Karpas-422 (cell line): ENCODE measurements at regions not wholly inside any gene's neighbourhood (a gene's known extent, or its start where the extent isn't known, plus 50 kb on each side); places are given as distances from the start of the nearest gene placed in this dataset.

Experiments used
- DNase-seq: peaks from one replicate; pipeline ENCODE4 v3.0.0-alpha.2; 2015
- H2AFZ ChIP-seq: fragments of 200-600 bp; sonication (generic); 2 replicates; pipeline ENCODE4 v1.6.1; 2014; ENCODE audit warnings: antibody characterized with exemption, low read length, mixed read lengths
- H3K27ac ChIP-seq: fragments of 200-600 bp; sonication (generic); 2 replicates; pipeline ENCODE4 v1.5.1; 2014; ENCODE audit warnings: mild to moderate bottlenecking, low read length, moderate library complexity
- H3K27me3 ChIP-seq: fragments of 200-600 bp; sonication (generic); 2 replicates; pipeline ENCODE4 v1.6.1; 2014; ENCODE audit warnings: low read length, mixed read lengths
- H3K36me3 ChIP-seq: fragments of 200-600 bp; sonication (generic); 2 replicates; pipeline ENCODE4 v1.6.1; 2014; ENCODE audit warnings: low read length, mixed read lengths; ENCODE audit not compliant: insufficient read depth
- H3K4me1 ChIP-seq: fragments of 200-600 bp; sonication (generic); 2 replicates; pipeline ENCODE4 v1.6.1; 2014; ENCODE audit warnings: mild to moderate bottlenecking, low read length, mixed read lengths
- H3K4me2 ChIP-seq: fragments of 200-600 bp; sonication (generic); 2 replicates; pipeline ENCODE4 v1.6.1; 2014; ENCODE audit warnings: low read length, low read depth, mild to moderate bottlenecking; ENCODE audit not compliant: poor library complexity, severe bottlenecking
- H3K4me3 ChIP-seq: fragments of 200-600 bp; sonication (generic); 2 replicates; pipeline ENCODE4 v1.5.1; 2014; ENCODE audit warnings: mild to moderate bottlenecking, antibody characterized with exemption, low read length, mixed read lengths
- H3K79me2 ChIP-seq: fragments of 200-600 bp; sonication (generic); 2 replicates; pipeline ENCODE4 v1.6.1; 2014; ENCODE audit warnings: mild to moderate bottlenecking, low read length, mixed read lengths
- H3K9ac ChIP-seq: fragments of 200-600 bp; sonication (generic); 2 replicates; pipeline ENCODE4 v1.6.0; 2014; ENCODE audit warnings: low read length
- H3K9me2 ChIP-seq: fragments of 200-600 bp; sonication (generic), shearing (Covaris generic); replicated peaks from 2 replicates; pipeline ENCODE4 v1.6.0; 2014; ENCODE audit warnings: mild to moderate bottlenecking, low read length, moderate library complexity; ENCODE audit not compliant: insufficient read depth
- H3K9me3 ChIP-seq: fragments of 300-700, 200-600 bp; sonication (generic); 2 replicates; pipeline ENCODE4 v1.6.1; 2014; ENCODE audit warnings: low read length, mixed read lengths
- H4K20me1 ChIP-seq: fragments of 200-600 bp; sonication (generic); 2 replicates; pipeline ENCODE4 v1.6.1; 2014; ENCODE audit warnings: mild to moderate bottlenecking, antibody characterized with exemption, low read length, low read depth; ENCODE audit not compliant: insufficient read depth

GRCh38 chr18:78685250-78685979 lies 294.2 kb upstream of the SALL3 start:
- H3K4me3 ChIP-seq: no peak overlapping the region
- no peak overlapping the region for H3K4me2 ChIP-seq
- no peak overlapping the region for H2AFZ ChIP-seq
- H3K79me2 ChIP-seq: no peaks in the 10 kb centered on the region
- H4K20me1 ChIP-seq: no peaks in the 10 kb centered on the region
- H3K27me3 ChIP-seq: no peaks in the 10 kb centered on the region
- no peaks in the 10 kb centered on the region for H3K36me3 ChIP-seq
- H3K27ac ChIP-seq: no peak overlapping the region
- no peak overlapping the region for H3K9ac ChIP-seq
- no peak for DNase-seq
- no peaks in the 10 kb centered on the region for H3K9me2 ChIP-seq
- no peaks in the 10 kb centered on the region for H3K4me1 ChIP-seq
- H3K9me3 ChIP-seq: no peaks in the 10 kb centered on the region

- H3K9me3 ChIP-seq: no peaks in the 10 kb centered on the region
Observed at GRCh38 chr18:78685980-78686530, 293.6 kb upstream of the SALL3 start.

DNA sequence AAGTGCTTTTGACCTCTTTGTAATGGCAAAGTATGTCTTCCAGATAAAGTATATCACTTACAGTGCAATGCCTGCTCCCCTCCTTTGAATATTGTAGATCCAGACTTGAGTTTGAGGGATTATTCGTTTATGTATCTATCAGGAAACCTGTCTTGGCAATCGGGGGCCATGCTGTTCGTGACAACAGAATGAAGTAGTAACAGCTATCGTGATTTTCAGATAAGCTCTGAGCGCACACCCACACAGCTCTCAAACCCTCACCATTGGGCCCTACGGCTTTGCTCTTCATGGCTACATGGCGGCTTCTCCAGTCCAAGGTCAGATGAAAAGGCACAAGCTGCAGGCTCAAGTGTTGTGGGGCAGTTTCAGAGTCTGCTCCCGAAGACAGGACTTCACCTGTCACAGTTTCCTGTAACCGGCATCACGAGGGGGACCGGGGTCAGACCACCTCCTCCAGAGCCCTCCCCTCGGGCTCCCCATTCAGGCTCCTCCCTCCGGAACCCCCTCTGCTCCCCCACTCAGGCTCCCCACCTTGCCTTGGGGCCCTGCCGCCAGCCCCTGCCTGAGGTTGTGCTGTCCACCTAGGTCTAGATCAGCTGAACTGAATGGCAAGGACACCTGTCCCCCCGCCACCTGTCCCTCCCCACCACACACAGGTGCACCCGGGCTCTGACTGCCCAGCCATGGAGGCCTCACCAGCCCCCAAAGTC lies 292.5 kb upstream of the SALL3 start:
- H2AFZ ChIP-seq: no peak overlapping the region
- H3K27ac ChIP-seq: no peak overlapping the region
- no peaks in the 10 kb centered on the region for H3K9me2 ChIP-seq
- no peaks in the 10 kb centered on the region for H3K79me2 ChIP-seq
- no peaks in the 10 kb centered on the region for H3K9me3 ChIP-seq
- H3K4me1 ChIP-seq: no peaks in the 10 kb centered on the region
- no peak for DNase-seq
- no peak overlapping the region for H3K4me2 ChIP-seq
- no peaks in the 10 kb centered on the region for H4K20me1 ChIP-seq
- H3K27me3 ChIP-seq: no peaks in the 10 kb centered on the region
- no peaks in the 10 kb centered on the region for H3K36me3 ChIP-seq
- H3K9ac ChIP-seq: no peak overlapping the region
- H3K4me3 ChIP-seq: no peak overlapping the region

More at GRCh38 chr18:78685980-78686530, 293.6 kb upstream of the SALL3 start:
- H3K27ac ChIP-seq: no peak overlapping the region
- H3K27me3 ChIP-seq: no peaks in the 10 kb centered on the region
- no peak overlapping the region for H3K4me2 ChIP-seq
- DNase-seq: no peak
- H2AFZ ChIP-seq: no peak overlapping the region
- no peaks in the 10 kb centered on the region for H3K36me3 ChIP-seq
- H3K79me2 ChIP-seq: no peaks in the 10 kb centered on the region
- H3K9ac ChIP-seq: no peak overlapping the region
- no peaks in the 10 kb centered on the region for H3K9me2 ChIP-seq
- H4K20me1 ChIP-seq: no peaks in the 10 kb centered on the region
- no peak overlapping the region for H3K4me3 ChIP-seq
- H3K4me1 ChIP-seq: no peaks in the 10 kb centered on the region

- Histone ChIP-seq H3K9ac (no peak overlapping the region), H2AFZ (no peak overlapping the region), H3K36me3 (no peaks in the 10 kb centered on the region), H3K4me2 (no peak overlapping the region), H3K9me2 (no peaks in the 10 kb centered on the region), H3K4me1 (no peaks in the 10 kb centered on the region), H3K9me3 (no peaks in the 10 kb centered on the region), H3K79me2 (no peaks in the 10 kb centered on the region), H4K20me1 (no peaks in the 10 kb centered on the region), H3K27me3 (no peaks in the 10 kb centered on the region), H3K27ac (no peak overlapping the region), H3K4me3 (no peak overlapping the region)
- no peak for DNase-seq
Observed at GRCh38 chr18:78687736-78688135, 291.9 kb upstream of the SALL3 start.

DNA sequence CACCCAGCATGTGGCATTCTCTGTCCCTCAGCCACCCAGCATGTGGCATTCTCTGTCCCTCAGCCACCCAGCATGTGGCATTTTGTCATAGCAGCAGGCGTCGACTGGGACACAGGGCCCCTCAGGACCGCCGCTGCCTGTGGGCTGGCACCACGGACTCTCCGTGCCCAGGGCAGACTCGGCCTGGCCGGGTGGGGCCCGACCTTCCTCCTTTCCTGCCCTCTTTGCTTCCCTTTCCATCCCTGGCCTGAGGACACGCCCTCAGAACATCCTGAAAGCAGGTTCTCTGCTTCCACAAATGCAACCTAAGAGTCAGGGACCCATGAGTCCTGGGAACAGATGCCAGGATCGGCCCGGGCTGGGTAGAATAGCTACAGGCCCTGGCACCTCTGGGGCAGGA lies 291.4 kb upstream of the SALL3 start:
- no peaks in the 10 kb centered on the region for H3K9me2 ChIP-seq
- H3K4me1 ChIP-seq: no peaks in the 10 kb centered on the region
- no peak overlapping the region for H3K9ac ChIP-seq
- no peak overlapping the region for H2AFZ ChIP-seq
- no peaks in the 10 kb centered on the region for H3K27me3 ChIP-seq
- no peaks in the 10 kb centered on the region for H3K79me2 ChIP-seq
- no peak overlapping the region for H3K4me2 ChIP-seq
- H4K20me1 ChIP-seq: no peaks in the 10 kb centered on the region
- no peak overlapping the region for H3K27ac ChIP-seq
- no peaks in the 10 kb centered on the region for H3K9me3 ChIP-seq
- no peaks in the 10 kb centered on the region for H3K36me3 ChIP-seq
- DNase-seq: no peak
- no peak overlapping the region for H3K4me3 ChIP-seq

DNA sequence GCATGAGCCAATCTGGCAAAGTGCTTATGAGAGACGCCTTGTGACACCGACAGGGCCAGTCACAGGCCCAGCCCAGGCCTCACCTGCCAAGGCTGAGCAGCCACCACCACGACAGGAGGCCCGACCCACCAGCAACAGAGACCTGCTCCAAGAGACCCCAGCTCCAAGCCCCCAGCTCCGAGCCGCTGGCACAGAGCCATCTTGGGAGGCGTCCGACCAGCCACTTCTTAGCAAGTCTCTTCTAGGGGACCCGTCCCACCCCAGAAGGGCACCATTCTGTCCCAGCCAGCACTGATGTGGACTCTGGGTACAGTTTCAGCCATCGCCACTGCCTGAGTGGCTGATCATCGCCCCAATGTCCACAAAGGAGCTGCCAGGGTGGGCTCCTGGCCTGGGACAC lies 290.7 kb upstream of the SALL3 start:
- no peak overlapping the region for H3K27ac ChIP-seq
- no peaks in the 10 kb centered on the region for H3K9me2 ChIP-seq
- no peak overlapping the region for H3K4me3 ChIP-seq
- DNase-seq: no peak
- H3K4me2 ChIP-seq: no peak overlapping the region
- no peaks in the 10 kb centered on the region for H4K20me1 ChIP-seq
- H3K79me2 ChIP-seq: no peaks in the 10 kb centered on the region
- H3K9ac ChIP-seq: no peak overlapping the region
- no peak overlapping the region for H2AFZ ChIP-seq
- no peaks in the 10 kb centered on the region for H3K27me3 ChIP-seq
- no peaks in the 10 kb centered on the region for H3K9me3 ChIP-seq
- no peaks in the 10 kb centered on the region for H3K4me1 ChIP-seq
- no peaks in the 10 kb centered on the region for H3K36me3 ChIP-seq

GRCh38 chr18:78689606-78690005 lies 290.0 kb upstream of the SALL3 start:
- no peak overlapping the region for H3K4me2 ChIP-seq
- H3K79me2 ChIP-seq: no peaks in the 10 kb centered on the region
- H2AFZ ChIP-seq: no peak overlapping the region
- H3K4me3 ChIP-seq: no peak overlapping the region
- no peak overlapping the region for H3K9ac ChIP-seq
- H3K9me2 ChIP-seq: no peaks in the 10 kb centered on the region
- H3K9me3 ChIP-seq: no peaks in the 10 kb centered on the region
- no peaks in the 10 kb centered on the region for H4K20me1 ChIP-seq
- no peaks in the 10 kb centered on the region for H3K36me3 ChIP-seq
- no peak for DNase-seq
- no peak overlapping the region for H3K27ac ChIP-seq
- no peaks in the 10 kb centered on the region for H3K4me1 ChIP-seq
- no peaks in the 10 kb centered on the region for H3K27me3 ChIP-seq

DNA sequence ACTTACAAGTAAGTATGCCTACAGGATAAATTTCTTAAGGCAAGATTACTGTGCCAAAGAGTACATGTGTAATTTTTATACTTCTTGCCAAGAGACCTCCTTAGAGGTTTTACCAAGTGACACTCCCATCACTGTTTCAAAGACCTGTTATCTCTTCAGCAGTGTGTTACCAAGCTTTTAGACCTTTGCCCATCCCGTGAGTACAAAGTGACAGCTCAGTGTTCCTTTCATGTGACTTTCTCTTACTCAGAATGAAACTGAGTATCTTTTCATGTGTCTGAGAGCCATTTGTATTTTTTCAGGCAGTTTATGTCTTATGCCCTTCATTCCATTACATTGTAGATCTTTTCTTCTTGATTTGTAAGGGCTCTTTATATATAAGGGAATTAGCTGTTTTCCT lies 287.5 kb upstream of the SALL3 start:
- Histone ChIP-seq H3K9me2 (no peaks in the 10 kb centered on the region), H3K4me1 (no peaks in the 10 kb centered on the region), H3K27me3 (no peaks in the 10 kb centered on the region), H3K27ac (no peak overlapping the region), H3K9me3 (no peaks in the 10 kb centered on the region), H3K4me3 (no peak overlapping the region), H4K20me1 (no peaks in the 10 kb centered on the region), H2AFZ (no peak overlapping the region), H3K36me3 (no peaks in the 10 kb centered on the region), H3K4me2 (no peak overlapping the region), H3K9ac (no peak overlapping the region), H3K79me2 (no peaks in the 10 kb centered on the region)
- DNase-seq: no peak
